LNCaP clone FGC (cell line): ENCODE measurements at regions not wholly inside any gene's neighbourhood (a gene's known extent, or its start where the extent isn't known, plus 50 kb on each side); places are given as distances from the start of the nearest gene placed in this dataset.
A peak's percentile ranks its signal among the peaks of the same experiment; 100 is the strongest.
"Not testable (repeated sequence)": the region's sequence is repeated elsewhere in the genome, so short reads cannot be mapped to it uniquely, and the experiment has no call there.

Source experiments
- DNase-seq: peaks from one replicate; pipeline ENCODE4 v3.0.0-alpha.2; 2011; ENCODE audit warnings: low read depth
- H3K4me3 ChIP-seq: 2 replicates; pipeline ENCODE4 v1.5.1; 2011; ENCODE audit warnings: mild to moderate bottlenecking, low read depth, low read length, control low read depth
- TF ChIP-seq, protein P1 (sequence below): IDR thresholded peaks from 2 replicates; pipeline ENCODE4 v1.5.1; 2012; ENCODE audit warnings: mild to moderate bottlenecking; ENCODE audit not compliant: control insufficient read depth, insufficient read depth; ENCODE audit errors: extremely low read depth

- TF ChIP-seq, protein P1, sequence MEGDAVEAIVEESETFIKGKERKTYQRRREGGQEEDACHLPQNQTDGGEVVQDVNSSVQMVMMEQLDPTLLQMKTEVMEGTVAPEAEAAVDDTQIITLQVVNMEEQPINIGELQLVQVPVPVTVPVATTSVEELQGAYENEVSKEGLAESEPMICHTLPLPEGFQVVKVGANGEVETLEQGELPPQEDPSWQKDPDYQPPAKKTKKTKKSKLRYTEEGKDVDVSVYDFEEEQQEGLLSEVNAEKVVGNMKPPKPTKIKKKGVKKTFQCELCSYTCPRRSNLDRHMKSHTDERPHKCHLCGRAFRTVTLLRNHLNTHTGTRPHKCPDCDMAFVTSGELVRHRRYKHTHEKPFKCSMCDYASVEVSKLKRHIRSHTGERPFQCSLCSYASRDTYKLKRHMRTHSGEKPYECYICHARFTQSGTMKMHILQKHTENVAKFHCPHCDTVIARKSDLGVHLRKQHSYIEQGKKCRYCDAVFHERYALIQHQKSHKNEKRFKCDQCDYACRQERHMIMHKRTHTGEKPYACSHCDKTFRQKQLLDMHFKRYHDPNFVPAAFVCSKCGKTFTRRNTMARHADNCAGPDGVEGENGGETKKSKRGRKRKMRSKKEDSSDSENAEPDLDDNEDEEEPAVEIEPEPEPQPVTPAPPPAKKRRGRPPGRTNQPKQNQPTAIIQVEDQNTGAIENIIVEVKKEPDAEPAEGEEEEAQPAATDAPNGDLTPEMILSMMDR = no peak
- DNase-seq = no peak
- no peak overlapping the region for H3K4me3 ChIP-seq
Measured at GRCh38 chr2:154577390-154577789, 121.1 kb upstream of the KCNJ3 start.

- no peak for DNase-seq
- H3K4me3 ChIP-seq = no peak overlapping the region
- TF ChIP-seq, protein P1 = no peak
Measured at GRCh38 chr2:154580767-154581166, 117.7 kb upstream of the KCNJ3 start.

- DNase-seq, H3K4me3 ChIP-seq: not testable (repeated sequence)
Measured at GRCh38 chr2:154582694-154583093, 115.8 kb upstream of the KCNJ3 start.

DNA sequence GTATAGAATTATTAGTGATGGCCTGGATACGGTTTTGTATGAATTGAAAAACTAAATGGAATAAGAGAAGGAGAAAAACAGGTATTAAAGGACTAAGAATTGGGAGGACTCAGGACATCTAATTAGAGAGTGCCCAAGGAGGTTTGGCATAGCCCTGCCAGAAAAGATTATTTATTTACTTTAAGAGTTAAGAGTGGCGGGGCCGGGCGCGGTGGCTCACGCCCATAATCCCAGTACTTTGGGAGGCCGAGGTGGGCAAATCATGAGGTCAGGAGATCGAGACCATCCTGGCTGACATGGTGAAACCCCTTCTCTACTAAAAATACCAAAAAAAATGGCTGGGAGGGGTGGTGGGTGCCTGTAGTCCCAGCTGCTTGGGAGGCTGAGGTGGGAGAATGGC, 115.2 kb upstream of the KCNJ3 start:
- DNase-seq, H3K4me3 ChIP-seq: not testable (repeated sequence)

- TF ChIP-seq, protein P1 = no peak
- peak; percentile 57 for DNase-seq
- H3K4me3 ChIP-seq = no peak overlapping the region
Measured at GRCh38 chr2:154587739-154588138, 110.8 kb upstream of the KCNJ3 start.

- H3K4me3 ChIP-seq = no peak overlapping the region
- no peak for DNase-seq
- TF ChIP-seq, protein P1 = no peak
Measured at GRCh38 chr2:154588838-154589237, 109.7 kb upstream of the KCNJ3 start.

- H3K4me3 ChIP-seq = no peak overlapping the region
- no peak for DNase-seq
- TF ChIP-seq, protein P1 = no peak
Measured at GRCh38 chr2:154589514-154589913, 109.0 kb upstream of the KCNJ3 start.

- H3K4me3 ChIP-seq = no peak overlapping the region
- DNase-seq = no peak
- TF ChIP-seq, protein P1 = no peak
Measured at GRCh38 chr2:154591294-154591820, 107.1 kb upstream of the KCNJ3 start.
